ENCODE measurements at regions not wholly inside any gene's neighbourhood (a gene's known extent, or its start where the extent isn't known, plus 50 kb on each side); places are given as distances from the start of the nearest gene placed in this dataset.

GRCh38 chr4:31918891-31919290, 1198.7 kb downstream of the PCDH7 start:
- TF ChIP-seq CTCF (IDR thresholded peaks at IDR 0.05) (no peak), EZH2 (IDR thresholded peaks at IDR 0.05) (no peak), EZH2phosphoT487 (IDR thresholded peaks at IDR 0.05) (no peak)

Measured in neural progenitor cell (in vitro differentiated cells).